ENCODE measurements at regions not wholly inside any gene's neighbourhood (a gene's known extent, or its start where the extent isn't known, plus 50 kb on each side); places are given as distances from the start of the nearest gene placed in this dataset.
"Not testable (repeated sequence)": the region's sequence is repeated elsewhere in the genome, so short reads cannot be mapped to it uniquely, and the experiment has no call there.

- no peak for DNase-seq
Observed at GRCh38 chr15:93413745-93414144, 324.7 kb upstream of the RGMA start.

- DNase-seq = no peak
Observed at GRCh38 chr15:93399121-93399520, 310.1 kb upstream of the RGMA start.

DNA sequence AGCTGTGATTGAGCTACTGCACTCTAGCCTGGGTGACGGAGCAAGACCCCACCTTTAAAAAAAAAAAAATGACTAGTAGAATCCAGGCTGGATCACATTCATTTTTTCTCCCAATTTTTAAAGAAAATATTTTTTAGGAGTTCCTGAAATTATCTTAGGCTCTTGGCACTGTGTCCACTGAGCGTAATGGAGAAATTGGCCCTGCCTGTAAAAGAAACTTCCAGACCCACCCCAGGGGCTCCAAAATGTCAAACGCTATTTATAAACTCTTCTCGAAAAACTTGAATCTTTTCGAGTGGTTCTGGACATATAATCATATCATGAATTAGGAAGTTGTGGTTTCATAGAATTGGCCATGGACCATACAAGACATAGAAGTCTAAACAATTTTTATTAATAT is 300.2 kb upstream of the RGMA start:
- DNase-seq = no peak

DNA sequence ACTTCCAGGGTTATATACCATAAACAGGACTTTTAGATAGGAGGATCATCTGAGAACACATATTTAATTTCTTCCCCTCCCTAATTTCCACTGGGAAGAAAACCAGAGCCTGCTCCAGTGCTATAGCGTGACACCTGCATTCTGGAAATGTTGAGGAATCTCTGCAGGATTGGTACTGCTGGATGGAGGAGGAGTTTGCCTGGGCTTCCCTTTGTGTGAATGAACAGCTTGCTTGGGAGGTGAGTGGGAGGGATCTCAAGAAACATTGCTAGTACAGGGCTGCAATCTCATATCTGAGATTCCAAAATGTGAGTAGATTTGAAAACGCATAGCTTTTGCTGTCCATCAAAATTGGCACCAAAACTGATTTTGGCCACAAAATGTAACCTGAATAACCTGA is 295.9 kb upstream of the RGMA start:
- DNase-seq = no peak

DNA sequence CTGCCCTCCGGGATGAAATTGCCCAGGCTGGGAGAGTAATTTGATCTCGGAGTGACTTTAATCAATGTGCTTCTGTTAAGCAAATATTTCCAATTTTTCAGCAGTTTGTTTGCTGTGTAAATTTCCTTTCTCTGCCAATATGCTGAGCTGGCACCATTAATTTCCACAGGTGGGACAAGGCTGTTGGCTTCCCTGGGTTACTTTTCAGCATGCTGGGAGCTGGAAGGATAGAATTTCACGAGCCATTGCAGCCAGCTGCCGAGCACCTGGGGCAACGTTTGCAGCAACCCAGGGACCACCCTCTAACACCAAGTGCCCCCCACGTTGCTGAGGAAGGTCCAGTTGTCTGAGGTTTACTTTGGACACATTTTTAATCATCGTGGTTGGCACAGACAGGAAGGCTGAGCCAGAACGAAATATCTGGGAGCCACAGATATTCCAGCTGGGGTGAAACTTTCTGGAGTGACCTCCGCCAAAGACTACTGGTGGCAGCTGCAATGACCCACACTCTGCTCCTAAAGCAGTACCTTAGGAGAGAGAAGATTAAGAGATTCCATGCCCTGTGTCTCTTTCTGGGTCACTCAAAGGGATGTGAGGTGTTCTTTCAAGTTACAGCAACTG is 293.3 kb upstream of the RGMA start:
- peak; percentile 49 for DNase-seq

- DNase-seq = peak; percentile 92
Observed at GRCh38 chr15:93378558-93378957, 289.5 kb upstream of the RGMA start.

DNA sequence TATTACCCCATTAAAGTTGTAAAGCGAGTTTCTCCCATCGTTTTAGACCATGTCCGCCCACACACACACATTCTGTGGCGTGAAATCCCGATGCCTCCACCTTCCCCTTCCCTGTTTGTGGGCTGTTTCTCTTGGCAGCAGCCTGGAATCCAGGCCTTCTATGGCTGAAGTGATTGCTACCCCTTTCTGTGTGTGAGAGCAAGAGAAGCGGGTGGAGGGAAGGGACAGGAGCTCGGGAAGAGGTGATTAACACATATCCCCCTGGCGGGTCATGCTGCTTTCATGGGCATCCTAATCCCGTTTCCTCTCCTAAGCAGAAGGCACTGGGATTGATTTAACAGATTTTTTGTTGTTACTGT is 283.8 kb upstream of the RGMA start:
- no peak for DNase-seq

- no peak for DNase-seq
Observed at GRCh38 chr15:93372208-93372864, 283.3 kb upstream of the RGMA start.

- no peak for DNase-seq
Observed at GRCh38 chr15:93366387-93367100, 277.5 kb upstream of the RGMA start.

DNA sequence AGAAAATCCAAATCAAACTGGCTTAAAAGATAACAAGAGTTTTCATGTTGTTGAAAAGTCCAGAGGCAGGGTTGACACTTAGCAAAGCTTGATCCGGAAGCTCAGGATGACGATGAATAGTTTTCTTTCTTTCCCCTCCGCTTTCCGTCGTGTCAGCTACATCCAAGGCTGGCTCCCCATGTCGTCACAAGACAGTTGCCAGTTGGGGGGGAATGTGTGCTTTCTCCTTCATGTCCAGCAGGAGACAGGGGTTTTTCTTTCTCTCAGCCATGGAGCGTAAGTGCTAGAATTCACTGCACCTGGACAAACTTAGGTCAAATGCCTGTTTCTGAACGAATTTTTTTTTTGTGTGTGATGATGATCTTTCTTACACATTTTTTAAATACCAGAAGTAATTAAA is 273.8 kb upstream of the RGMA start:
- no peak for DNase-seq

- no peak for DNase-seq
Observed at GRCh38 chr15:93362203-93362602, 273.2 kb upstream of the RGMA start.

DNA sequence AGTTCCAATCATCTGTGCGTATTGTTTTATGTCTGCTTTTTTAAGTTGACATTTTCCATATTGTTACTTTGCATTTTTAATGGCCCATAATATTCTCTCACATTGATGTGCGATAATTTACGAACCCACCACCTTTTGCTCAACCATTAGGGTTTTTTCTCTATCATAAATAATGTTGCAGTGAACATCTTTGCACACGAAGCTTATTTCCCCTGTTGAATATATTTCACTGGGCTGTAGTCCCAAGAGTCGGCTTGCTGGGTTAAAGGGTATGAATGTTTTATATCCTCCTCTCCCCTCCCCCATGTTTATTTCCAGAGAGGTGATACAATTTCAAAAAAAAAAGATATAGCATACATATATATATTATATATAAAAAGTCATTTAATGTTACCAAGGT is 272.7 kb upstream of the RGMA start:
- DNase-seq = no peak

DNA sequence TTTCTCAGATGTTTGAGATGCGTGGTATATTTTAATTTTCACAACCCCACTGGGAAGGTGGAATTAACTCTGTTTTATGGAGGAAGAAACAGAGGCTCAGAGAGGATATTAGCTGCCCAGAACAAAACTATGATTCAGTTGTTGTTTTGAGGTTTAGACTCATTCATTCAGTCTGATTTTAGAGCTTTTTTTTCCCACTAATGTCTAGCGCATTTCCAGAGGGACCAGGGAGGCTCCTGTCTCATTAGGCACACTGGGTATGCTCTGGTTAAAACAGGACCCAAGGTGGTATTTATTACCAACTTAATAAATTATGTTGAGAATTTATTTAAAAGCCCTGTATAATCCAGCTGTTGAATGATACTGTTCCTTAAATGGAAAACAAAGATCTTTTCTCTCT is 272.0 kb upstream of the RGMA start:
- no peak for DNase-seq

GRCh38 chr15:93360318-93360717 is 271.3 kb upstream of the RGMA start:
- no peak for DNase-seq

- DNase-seq = no peak
Observed at GRCh38 chr15:93359425-93360131, 270.6 kb upstream of the RGMA start.

DNA sequence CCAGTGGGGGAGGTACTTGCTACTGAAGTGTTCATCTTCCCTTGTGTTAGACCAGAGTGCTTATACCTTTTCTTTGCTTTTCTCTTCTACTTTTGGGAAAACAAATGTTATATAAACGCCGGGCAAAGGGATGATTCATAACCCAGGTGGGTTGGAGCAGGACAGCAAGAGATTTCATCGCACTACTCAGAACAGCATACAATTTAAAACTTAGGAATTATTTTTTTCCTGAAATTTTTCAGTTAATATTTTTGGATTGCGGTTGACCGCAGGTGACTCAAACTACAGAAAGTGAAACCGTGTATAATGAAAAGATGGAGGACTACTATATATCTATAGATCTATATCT is 270.0 kb upstream of the RGMA start:
- DNase-seq = no peak

- DNase-seq = no peak
Observed at GRCh38 chr15:93358166-93359059, 269.4 kb upstream of the RGMA start.

GRCh38 chr15:93348711-93349545 is 259.9 kb upstream of the RGMA start:
- DNase-seq = no peak

GRCh38 chr15:93347986-93348385 is 259.0 kb upstream of the RGMA start:
- DNase-seq = no peak

DNA sequence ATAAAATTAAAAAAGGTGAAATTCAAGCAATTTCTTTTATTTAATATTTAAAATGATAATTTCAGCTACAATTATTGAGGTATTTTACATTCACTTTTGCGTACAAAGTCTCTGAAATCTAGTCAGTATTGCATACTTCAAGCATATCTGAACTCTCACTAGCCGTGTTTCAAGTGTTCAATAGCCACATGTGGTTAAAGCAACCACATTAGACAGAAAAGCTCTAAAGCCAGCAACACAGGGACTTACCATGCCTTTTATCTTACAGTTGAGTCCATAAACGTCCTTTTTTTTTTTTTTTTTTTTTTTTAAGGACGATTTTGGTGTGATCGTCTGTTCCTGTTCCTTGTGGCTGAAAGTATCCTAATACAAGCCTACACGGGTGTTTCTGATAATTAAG is 257.0 kb upstream of the RGMA start:
- no peak for DNase-seq

DNA sequence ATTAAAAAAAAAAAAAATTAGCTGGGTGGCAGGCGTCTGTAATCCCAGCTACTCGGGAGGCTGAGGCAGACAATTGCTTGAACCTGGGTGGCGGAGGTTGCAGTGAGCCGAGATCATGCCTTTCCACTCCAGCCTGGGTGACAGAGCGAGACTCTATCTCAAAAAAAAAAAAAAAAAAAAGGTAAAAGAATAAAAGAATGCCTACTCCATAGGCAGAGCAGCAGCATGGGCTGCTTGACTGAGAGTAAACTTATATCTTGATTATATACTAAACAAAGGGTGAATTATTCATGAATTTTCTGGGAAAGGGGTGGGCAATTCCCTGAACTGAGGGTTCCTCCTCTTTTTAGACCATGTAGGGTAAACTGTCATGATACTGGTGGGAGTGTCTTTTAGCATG is 254.4 kb upstream of the RGMA start:
- DNase-seq = not testable (repeated sequence)

GRCh38 chr15:93341164-93341563 is 252.2 kb upstream of the RGMA start:
- DNase-seq = no peak
